WTC11 (cell line): ENCODE measurements at regions not wholly inside any gene's neighbourhood (a gene's known extent, or its start where the extent isn't known, plus 50 kb on each side); places are given as distances from the start of the nearest gene placed in this dataset.

Experiments
- ATAC-seq: fragments of 200-7000 bp; cut with Tn5 transposase; 2 replicates; pipeline ENCODE4 v1.10.0; 2021; ENCODE audit warnings: mild to moderate bottlenecking, moderate library complexity
- CTCF ChIA-PET: fragments of 300-600 bp; sonication (Branson Sonifier 250); formaldehyde crosslinking; loops from one replicate; lab custom pipeline; 2021; ENCODE audit warnings: antibody characterized with exemption; lab: Charles Lee
- POLR2A ChIA-PET: fragments of 350-600 bp; sonication (Branson Sonifier 250); formaldehyde crosslinking; loops from one replicate; lab custom pipeline; 2021; ENCODE audit warnings: antibody characterized with exemption; lab: Charles Lee
- DNase-seq: peaks from one replicate; pipeline ENCODE4 v3.0.0; 2021; ENCODE audit warnings: low spot score
- H3K27ac Mint-ChIP-seq: 2 replicates; pipeline ENCODE4 v1.8.0; 2021; ENCODE audit warnings: mixed read lengths
- H3K27me3 Mint-ChIP-seq: 2 replicates; pipeline ENCODE4 v1.8.0; 2021; ENCODE audit warnings: low read depth, mild to moderate bottlenecking, moderate library complexity, mixed read lengths
- H3K36me3 Mint-ChIP-seq: 2 replicates; pipeline ENCODE4 v1.8.0; 2021; ENCODE audit warnings: mixed read lengths
- H3K4me1 Mint-ChIP-seq: 2 replicates; pipeline ENCODE4 v1.8.0; 2022; ENCODE audit warnings: mixed read lengths
- H3K4me3 Mint-ChIP-seq: 2 replicates; pipeline ENCODE4 v1.8.0; 2021; ENCODE audit warnings: mild to moderate bottlenecking, moderate library complexity, mixed read lengths
- H3K9me3 Mint-ChIP-seq: 2 replicates; pipeline ENCODE4 v1.8.0; 2021; ENCODE audit warnings: mixed read lengths
- FOXJ3 ChIP-seq: sonication (generic); formaldehyde crosslinking; IDR thresholded peaks from 2 replicates; pipeline ENCODE4 v1.9.0; 2021; ENCODE audit warnings: missing genetic modification reagents, mild to moderate bottlenecking, borderline replicate concordance
- GABPB1 ChIP-seq: sonication (generic); formaldehyde crosslinking; IDR thresholded peaks from 2 replicates; pipeline ENCODE4 v1.8.1; 2023; ENCODE audit warnings: mild to moderate bottlenecking, missing genetic modification reagents
- HMGA2 ChIP-seq: fragments of 250-450 bp; sonication (Bioruptor Pico); IDR thresholded peaks from 2 replicates; pipeline ENCODE4 v1.4.0; 2021; ENCODE audit warnings: mild to moderate bottlenecking, moderate library complexity
- JAZF1 ChIP-seq: fragments of 250-450 bp; sonication (Bioruptor Pico); IDR thresholded peaks from 2 replicates; pipeline ENCODE4 v1.9.0; 2021; ENCODE audit warnings: moderate library complexity, mild to moderate bottlenecking, inconsistent platforms
- JUN ChIP-seq: sonication (generic); formaldehyde crosslinking; IDR thresholded peaks from 2 replicates; pipeline ENCODE4 v1.8.0; 2023; ENCODE audit warnings: mild to moderate bottlenecking, missing genetic modification reagents
- RORB ChIP-seq: fragments of 250-450 bp; sonication (Bioruptor Pico); IDR thresholded peaks from 2 replicates; pipeline ENCODE4 v1.9.0; 2021; ENCODE audit warnings: mild to moderate bottlenecking
- TEAD1 ChIP-seq: sonication (generic); formaldehyde crosslinking; IDR thresholded peaks from 2 replicates; pipeline ENCODE4 v1.8.0; 2022; ENCODE audit warnings: mild to moderate bottlenecking, missing genetic modification reagents
- TEAD4 ChIP-seq: sonication (generic); formaldehyde crosslinking; IDR thresholded peaks from 2 replicates; pipeline ENCODE4 v1.8.0; 2022; ENCODE audit warnings: mild to moderate bottlenecking, missing genetic modification reagents
- ZNF232 ChIP-seq: sonication (generic); formaldehyde crosslinking; IDR thresholded peaks from 2 replicates; pipeline ENCODE4 v1.8.0; 2022; ENCODE audit warnings: mild to moderate bottlenecking, missing genetic modification reagents
- ZNF423 ChIP-seq: fragments of 250-450 bp; sonication (Bioruptor Pico); IDR thresholded peaks from 2 replicates; pipeline ENCODE4 v2.1.2; 2022; ENCODE audit warnings: mild to moderate bottlenecking, moderate library complexity
- TF ChIP-seq, protein P1 (sequence below): sonication (generic); formaldehyde crosslinking; IDR thresholded peaks from 2 replicates; pipeline ENCODE4 v1.8.0; 2022; ENCODE audit warnings: mild to moderate bottlenecking, missing genetic modification reagents
- TF ChIP-seq, protein P2 (sequence below): sonication (generic); formaldehyde crosslinking; IDR thresholded peaks from 2 replicates; pipeline ENCODE4 v1.8.1; 2023; ENCODE audit warnings: mild to moderate bottlenecking, missing genetic modification reagents
- TF ChIP-seq, protein P3 (sequence below): sonication (generic); formaldehyde crosslinking; conservative IDR thresholded peaks from 2 replicates; pipeline ENCODE4 v1.8.1; 2023; ENCODE audit warnings: mild to moderate bottlenecking, low read depth, missing genetic modification reagents, moderate library complexity
- TF ChIP-seq, protein P4 (sequence below): sonication (generic); formaldehyde crosslinking; IDR thresholded peaks from 2 replicates; pipeline ENCODE4 v1.8.1; 2022; ENCODE audit warnings: mild to moderate bottlenecking, moderate library complexity, missing genetic modification reagents
- TF ChIP-seq, protein P5 (sequence below): sonication (generic); formaldehyde crosslinking; IDR thresholded peaks from 2 replicates; pipeline ENCODE4 v1.8.1; 2022; ENCODE audit warnings: mild to moderate bottlenecking, missing genetic modification reagents, moderate library complexity, borderline replicate concordance
- TF ChIP-seq, protein P6 (sequence below): fragments of 250-450 bp; sonication (Bioruptor Pico); IDR thresholded peaks from 2 replicates; pipeline ENCODE4 v2.1.2; 2022; ENCODE audit warnings: mild to moderate bottlenecking, moderate library complexity
- TF ChIP-seq, protein P7 (sequence below): sonication (generic); formaldehyde crosslinking; IDR thresholded peaks from 2 replicates; pipeline ENCODE4 v1.8.1; 2023; ENCODE audit warnings: mild to moderate bottlenecking, missing genetic modification reagents, moderate library complexity

DNA sequence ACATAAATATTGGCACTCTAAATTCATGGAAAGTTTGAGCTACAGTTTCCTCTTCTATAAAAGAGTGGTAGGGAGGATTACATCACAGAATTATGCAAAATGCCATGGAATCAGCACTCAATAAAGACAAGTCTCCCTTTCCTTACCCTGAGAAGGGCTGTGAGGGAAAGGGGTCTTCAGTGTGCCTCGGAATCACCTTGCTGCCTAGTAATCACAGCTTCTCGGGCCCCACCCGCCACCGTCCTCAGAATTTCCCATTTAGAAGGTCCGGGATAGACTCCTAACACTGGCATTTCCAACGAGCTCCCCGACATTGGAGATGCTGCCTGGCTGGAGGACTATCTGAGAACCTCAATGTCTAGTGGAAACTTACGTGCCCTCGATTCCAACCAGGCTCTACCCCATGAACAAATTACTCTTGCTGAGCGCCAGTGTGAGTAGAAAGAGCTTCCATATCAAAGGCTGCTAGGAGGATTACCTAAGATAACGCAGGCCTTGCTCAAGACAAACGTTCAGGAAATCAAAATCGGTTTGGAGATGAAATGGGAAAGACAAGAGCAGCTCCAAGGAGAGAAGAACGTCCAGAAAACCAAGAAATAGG is 92.1 kb upstream of the CHD2 start:
- no peak for ATAC-seq
- CTCF ChIA-PET, result interaction anchor here (0.9 to 4.9 kb wide), 20 partner anchors 10 to 416 kb away, joined by 3 to 48 read pairs (median 7); partner anchors contain the start of gene CHD2

DNA sequence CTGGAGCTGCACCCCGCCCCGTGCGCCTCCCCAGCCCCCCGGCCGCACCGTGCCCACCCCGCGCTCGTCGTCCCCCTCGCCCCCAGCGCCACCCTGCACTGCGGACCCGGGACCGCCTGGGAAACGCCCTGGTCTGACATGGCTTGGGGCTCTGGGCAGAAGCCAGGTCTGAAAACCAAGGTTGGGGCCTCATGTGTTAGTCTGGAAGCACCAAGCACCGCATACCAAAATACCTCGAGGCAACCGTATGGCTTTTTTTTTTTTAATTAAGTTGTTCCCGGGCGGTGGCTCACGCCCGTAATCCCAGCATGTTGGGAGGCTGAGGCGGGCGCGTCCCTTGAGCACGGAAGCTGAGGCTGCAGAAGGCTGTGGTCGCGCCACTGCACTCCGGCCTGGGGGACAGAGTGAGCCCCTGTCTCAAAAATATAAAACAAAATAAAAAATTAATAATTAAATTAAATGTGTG is 91.5 kb upstream of the CHD2 start:
- POLR2A ChIA-PET, result interaction anchor here (0.9 to 5.4 kb wide), 15 partner anchors 9 to 110 kb away, joined by 3 to 191 read pairs (median 10); partner anchors contain the start of gene CHD2
- TF ChIP-seq FOXJ3 (CRISPR knock-in tag) (no peak), TEAD4 (no peak), ZNF423 (CRISPR knock-in tag) (no peak), JAZF1 (no peak), HMGA2 (CRISPR knock-in tag) (peak; percentile 40; the same call in 1 of the 2 replicates), JUN (no peak)
- TF ChIP-seq, protein P1, sequence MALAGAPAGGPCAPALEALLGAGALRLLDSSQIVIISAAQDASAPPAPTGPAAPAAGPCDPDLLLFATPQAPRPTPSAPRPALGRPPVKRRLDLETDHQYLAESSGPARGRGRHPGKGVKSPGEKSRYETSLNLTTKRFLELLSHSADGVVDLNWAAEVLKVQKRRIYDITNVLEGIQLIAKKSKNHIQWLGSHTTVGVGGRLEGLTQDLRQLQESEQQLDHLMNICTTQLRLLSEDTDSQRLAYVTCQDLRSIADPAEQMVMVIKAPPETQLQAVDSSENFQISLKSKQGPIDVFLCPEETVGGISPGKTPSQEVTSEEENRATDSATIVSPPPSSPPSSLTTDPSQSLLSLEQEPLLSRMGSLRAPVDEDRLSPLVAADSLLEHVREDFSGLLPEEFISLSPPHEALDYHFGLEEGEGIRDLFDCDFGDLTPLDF, result no peak
- TF ChIP-seq, protein P2, sequence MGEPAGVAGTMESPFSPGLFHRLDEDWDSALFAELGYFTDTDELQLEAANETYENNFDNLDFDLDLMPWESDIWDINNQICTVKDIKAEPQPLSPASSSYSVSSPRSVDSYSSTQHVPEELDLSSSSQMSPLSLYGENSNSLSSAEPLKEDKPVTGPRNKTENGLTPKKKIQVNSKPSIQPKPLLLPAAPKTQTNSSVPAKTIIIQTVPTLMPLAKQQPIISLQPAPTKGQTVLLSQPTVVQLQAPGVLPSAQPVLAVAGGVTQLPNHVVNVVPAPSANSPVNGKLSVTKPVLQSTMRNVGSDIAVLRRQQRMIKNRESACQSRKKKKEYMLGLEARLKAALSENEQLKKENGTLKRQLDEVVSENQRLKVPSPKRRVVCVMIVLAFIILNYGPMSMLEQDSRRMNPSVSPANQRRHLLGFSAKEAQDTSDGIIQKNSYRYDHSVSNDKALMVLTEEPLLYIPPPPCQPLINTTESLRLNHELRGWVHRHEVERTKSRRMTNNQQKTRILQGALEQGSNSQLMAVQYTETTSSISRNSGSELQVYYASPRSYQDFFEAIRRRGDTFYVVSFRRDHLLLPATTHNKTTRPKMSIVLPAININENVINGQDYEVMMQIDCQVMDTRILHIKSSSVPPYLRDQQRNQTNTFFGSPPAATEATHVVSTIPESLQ (CRISPR knock-in tag), result no peak
- TF ChIP-seq, protein P3, sequence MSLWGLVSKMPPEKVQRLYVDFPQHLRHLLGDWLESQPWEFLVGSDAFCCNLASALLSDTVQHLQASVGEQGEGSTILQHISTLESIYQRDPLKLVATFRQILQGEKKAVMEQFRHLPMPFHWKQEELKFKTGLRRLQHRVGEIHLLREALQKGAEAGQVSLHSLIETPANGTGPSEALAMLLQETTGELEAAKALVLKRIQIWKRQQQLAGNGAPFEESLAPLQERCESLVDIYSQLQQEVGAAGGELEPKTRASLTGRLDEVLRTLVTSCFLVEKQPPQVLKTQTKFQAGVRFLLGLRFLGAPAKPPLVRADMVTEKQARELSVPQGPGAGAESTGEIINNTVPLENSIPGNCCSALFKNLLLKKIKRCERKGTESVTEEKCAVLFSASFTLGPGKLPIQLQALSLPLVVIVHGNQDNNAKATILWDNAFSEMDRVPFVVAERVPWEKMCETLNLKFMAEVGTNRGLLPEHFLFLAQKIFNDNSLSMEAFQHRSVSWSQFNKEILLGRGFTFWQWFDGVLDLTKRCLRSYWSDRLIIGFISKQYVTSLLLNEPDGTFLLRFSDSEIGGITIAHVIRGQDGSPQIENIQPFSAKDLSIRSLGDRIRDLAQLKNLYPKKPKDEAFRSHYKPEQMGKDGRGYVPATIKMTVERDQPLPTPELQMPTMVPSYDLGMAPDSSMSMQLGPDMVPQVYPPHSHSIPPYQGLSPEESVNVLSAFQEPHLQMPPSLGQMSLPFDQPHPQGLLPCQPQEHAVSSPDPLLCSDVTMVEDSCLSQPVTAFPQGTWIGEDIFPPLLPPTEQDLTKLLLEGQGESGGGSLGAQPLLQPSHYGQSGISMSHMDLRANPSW (CRISPR knock-in tag), result no peak
- H3K27me3 Mint-ChIP-seq, result no peaks in the 10 kb centered on the region
- no peak for DNase-seq
- H3K36me3 Mint-ChIP-seq, result no peaks in the 10 kb centered on the region
- peak; percentile 16 for ATAC-seq
- CTCF ChIA-PET, result interaction anchor here (0.5 to 4.9 kb wide), 27 partner anchors 11 to 788 kb away, joined by 3 to 48 read pairs (median 5); partner anchors contain the start of gene CHD2
- no peaks in the 10 kb centered on the region for H3K9me3 Mint-ChIP-seq
- no peak overlapping the region for H3K27ac Mint-ChIP-seq
- peaks cover 41% of the 10 kb centered on the region for H3K4me1 Mint-ChIP-seq
- peak overlapping the region; percentile 84 for H3K4me3 Mint-ChIP-seq

More for the DNA sequence above, 92.1 kb upstream of the CHD2 start:
- H3K9me3 Mint-ChIP-seq, result no peaks in the 10 kb centered on the region
- TF ChIP-seq GABPB1 (CRISPR knock-in tag), result no peak
- peak overlapping the region; percentile 89 for H3K27ac Mint-ChIP-seq
- no peaks in the 10 kb centered on the region for H3K36me3 Mint-ChIP-seq
- DNase-seq, result no peak
- H3K27me3 Mint-ChIP-seq, result no peaks in the 10 kb centered on the region
- H3K4me1 Mint-ChIP-seq, result peaks cover 39% of the 10 kb centered on the region
- POLR2A ChIA-PET, result interaction anchor here (0.9 to 5.4 kb wide), 12 partner anchors 9 to 110 kb away, joined by 3 to 191 read pairs (median 14); partner anchors contain the start of gene CHD2
- H3K4me3 Mint-ChIP-seq, result peak overlapping the region; percentile 84

DNA sequence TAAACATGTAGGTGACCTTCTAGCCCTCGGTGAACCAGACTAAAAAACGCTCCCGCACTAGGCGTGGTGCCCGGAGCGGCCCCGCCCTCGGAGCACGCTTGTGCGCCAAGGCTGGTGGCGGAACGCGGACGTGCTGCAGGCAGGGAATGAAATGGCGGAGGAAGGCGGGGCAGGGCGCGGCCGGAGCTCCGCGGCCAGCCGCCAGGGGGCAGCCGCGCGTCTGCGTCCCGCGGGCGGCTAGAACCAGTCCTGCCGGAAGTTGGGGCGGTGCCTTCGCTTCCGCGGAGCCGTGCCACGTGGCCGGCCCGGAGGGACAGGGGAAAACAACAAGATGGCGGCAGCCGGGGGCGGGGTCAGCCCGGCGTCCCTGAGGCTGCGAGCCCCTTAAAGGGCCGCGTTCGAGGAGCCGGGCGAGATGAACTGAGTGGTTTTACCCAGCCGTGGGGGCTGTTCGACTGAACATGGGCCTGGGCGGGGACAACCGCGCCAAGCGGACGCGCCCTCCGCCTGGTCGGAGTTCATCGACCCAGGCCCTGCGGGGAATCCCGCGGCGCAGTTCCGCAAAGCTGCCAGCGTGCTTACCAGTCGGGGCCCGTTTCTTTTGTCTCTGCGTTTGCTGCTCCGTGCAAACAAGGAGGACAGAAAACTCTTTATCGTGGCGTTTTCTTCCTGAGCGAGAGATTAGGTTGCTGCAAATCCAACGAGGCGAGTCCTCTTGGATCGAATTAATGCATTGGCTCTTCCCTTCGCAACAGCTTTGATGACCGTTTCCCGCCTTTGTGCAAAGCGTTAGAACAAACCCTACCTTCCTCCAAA is 90.9 kb upstream of the CHD2 start:
- POLR2A ChIA-PET, result interaction anchor here (0.9 to 5.4 kb wide), 21 partner anchors 10 to 109 kb away, joined by 3 to 191 read pairs (median 4); partner anchors contain the start of gene CHD2
- ATAC-seq (peak; percentile 81), DNase-seq (peak; percentile 99)
- CTCF ChIA-PET, result interaction anchor here (0.5 to 4.9 kb wide), 27 partner anchors 10 to 787 kb away, joined by 3 to 48 read pairs (median 5); partner anchors contain the start of gene CHD2
- Mint-ChIP-seq H3K27ac (peak overlapping the region; percentile 100), H3K4me1 (peaks cover 43% of the 10 kb centered on the region), H3K4me3 (peak overlapping the region; percentile 84), H3K36me3 (no peaks in the 10 kb centered on the region), H3K27me3 (no peaks in the 10 kb centered on the region), H3K9me3 (no peaks in the 10 kb centered on the region)
- TF ChIP-seq TEAD1 (CRISPR knock-in tag), result peak; percentile 95
- peak; percentile 79; the same call in 1 of the 2 replicates for TF ChIP-seq ZNF232 (CRISPR knock-in tag)
- TF ChIP-seq, protein P4, sequence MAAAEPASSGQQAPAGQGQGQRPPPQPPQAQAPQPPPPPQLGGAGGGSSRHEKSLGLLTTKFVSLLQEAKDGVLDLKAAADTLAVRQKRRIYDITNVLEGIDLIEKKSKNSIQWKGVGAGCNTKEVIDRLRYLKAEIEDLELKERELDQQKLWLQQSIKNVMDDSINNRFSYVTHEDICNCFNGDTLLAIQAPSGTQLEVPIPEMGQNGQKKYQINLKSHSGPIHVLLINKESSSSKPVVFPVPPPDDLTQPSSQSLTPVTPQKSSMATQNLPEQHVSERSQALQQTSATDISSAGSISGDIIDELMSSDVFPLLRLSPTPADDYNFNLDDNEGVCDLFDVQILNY (CRISPR knock-in tag), result peak; percentile 96
- TF ChIP-seq, protein P5, sequence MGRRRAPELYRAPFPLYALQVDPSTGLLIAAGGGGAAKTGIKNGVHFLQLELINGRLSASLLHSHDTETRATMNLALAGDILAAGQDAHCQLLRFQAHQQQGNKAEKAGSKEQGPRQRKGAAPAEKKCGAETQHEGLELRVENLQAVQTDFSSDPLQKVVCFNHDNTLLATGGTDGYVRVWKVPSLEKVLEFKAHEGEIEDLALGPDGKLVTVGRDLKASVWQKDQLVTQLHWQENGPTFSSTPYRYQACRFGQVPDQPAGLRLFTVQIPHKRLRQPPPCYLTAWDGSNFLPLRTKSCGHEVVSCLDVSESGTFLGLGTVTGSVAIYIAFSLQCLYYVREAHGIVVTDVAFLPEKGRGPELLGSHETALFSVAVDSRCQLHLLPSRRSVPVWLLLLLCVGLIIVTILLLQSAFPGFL, result peak; percentile 64; the same call in 1 of the 2 replicates
- TF ChIP-seq, protein P6, sequence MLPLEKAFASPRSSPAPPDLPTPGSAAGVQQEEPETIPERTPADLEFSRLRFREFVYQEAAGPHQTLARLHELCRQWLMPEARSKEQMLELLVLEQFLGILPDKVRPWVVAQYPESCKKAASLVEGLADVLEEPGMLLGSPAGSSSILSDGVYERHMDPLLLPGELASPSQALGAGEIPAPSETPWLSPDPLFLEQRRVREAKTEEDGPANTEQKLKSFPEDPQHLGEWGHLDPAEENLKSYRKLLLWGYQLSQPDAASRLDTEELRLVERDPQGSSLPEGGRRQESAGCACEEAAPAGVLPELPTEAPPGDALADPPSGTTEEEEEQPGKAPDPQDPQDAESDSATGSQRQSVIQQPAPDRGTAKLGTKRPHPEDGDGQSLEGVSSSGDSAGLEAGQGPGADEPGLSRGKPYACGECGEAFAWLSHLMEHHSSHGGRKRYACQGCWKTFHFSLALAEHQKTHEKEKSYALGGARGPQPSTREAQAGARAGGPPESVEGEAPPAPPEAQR (CRISPR knock-in tag), result no peak
- TF ChIP-seq, protein P7, sequence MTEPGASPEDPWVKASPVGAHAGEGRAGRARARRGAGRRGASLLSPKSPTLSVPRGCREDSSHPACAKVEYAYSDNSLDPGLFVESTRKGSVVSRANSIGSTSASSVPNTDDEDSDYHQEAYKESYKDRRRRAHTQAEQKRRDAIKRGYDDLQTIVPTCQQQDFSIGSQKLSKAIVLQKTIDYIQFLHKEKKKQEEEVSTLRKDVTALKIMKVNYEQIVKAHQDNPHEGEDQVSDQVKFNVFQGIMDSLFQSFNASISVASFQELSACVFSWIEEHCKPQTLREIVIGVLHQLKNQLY (CRISPR knock-in tag), result peak; percentile 88
- no peak for TF ChIP-seq RORB (CRISPR knock-in tag)
